NCI-H146 (cell line): ENCODE measurements at regions not wholly inside any gene's neighbourhood (a gene's known extent, or its start where the extent isn't known, plus 50 kb on each side); places are given as distances from the start of the nearest gene placed in this dataset.
"Not testable (repeated sequence)": the region's sequence is repeated elsewhere in the genome, so short reads cannot be mapped to it uniquely, and the experiment has no call there.

Experiments
- DNase-seq: peaks from one replicate; lab custom pipeline; 2025; lab: John Stamatoyannopoulos, UW

DNA sequence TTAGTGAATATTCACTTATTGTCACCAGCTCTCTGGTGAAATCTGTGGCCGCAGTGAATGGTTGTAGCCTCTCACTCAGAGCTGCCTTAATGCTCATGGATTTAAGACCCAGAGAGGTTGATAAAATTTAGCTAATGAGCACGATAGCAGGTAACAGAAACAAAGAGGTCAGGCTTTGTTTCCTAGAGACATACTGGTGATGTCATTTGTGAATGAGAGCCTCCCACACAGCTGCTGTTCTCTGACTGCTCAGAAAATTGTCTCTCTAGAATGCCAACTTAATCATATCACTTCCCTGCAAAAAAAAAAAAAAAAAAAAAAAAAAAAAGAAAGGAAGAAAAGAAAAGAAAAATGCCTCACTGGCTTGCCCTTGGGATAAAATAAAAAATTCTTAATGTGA is 411.7 kb upstream of the MYT1L start:
- DNase-seq, result no peak

- no peak for DNase-seq
These were observed 409.2 kb upstream of the MYT1L start for GRCh38 chr2:2740238-2740775.

- DNase-seq, result no peak
These were observed 408.2 kb upstream of the MYT1L start for GRCh38 chr2:2739231-2739795.

GRCh38 chr2:2738684-2739083 is 407.6 kb upstream of the MYT1L start:
- no peak for DNase-seq

DNA sequence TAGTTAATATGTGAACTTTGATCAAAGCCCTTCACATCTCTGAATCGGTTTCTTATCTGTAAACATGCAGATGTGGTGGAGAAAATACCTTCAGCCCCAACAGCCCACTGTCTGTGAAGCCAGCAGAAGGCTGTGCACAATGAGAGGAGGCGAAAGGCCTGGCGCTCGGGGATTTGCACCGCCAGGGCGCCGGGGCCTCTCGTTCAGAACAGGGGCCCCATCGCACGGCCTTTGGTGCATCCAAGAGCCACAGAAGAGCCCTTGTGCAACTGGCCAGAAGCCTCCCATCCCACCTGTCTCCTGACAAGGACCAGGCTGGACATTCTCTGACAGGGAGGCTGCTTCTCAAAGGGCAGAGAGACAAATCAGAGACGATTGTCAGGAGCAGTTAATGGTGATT is 407.2 kb upstream of the MYT1L start:
- no peak for DNase-seq

GRCh38 chr2:2735041-2735440 is 404.0 kb upstream of the MYT1L start:
- peak; percentile 77 for DNase-seq

- no peak for DNase-seq
These were observed 403.2 kb upstream of the MYT1L start for GRCh38 chr2:2734308-2734707.

DNA sequence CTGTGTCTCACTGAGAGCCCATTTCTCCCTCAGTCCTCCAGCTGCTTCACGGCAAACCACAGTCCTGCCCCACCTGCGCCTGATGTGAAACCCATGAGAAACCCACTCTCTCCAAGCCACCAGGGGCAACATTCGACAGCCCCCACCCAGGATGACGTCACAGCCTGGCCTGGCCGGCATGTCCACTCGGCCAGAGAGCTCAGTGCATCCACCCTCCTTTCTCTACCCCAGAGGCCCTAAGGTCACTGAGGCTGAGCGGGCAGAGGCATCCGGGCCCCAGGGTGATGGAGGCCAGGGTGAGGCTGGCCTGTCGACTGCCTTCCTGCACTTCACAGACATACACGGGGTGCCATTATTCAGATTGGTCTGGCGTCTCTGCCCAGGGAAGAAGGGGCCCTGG is 402.7 kb upstream of the MYT1L start:
- no peak for DNase-seq

DNA sequence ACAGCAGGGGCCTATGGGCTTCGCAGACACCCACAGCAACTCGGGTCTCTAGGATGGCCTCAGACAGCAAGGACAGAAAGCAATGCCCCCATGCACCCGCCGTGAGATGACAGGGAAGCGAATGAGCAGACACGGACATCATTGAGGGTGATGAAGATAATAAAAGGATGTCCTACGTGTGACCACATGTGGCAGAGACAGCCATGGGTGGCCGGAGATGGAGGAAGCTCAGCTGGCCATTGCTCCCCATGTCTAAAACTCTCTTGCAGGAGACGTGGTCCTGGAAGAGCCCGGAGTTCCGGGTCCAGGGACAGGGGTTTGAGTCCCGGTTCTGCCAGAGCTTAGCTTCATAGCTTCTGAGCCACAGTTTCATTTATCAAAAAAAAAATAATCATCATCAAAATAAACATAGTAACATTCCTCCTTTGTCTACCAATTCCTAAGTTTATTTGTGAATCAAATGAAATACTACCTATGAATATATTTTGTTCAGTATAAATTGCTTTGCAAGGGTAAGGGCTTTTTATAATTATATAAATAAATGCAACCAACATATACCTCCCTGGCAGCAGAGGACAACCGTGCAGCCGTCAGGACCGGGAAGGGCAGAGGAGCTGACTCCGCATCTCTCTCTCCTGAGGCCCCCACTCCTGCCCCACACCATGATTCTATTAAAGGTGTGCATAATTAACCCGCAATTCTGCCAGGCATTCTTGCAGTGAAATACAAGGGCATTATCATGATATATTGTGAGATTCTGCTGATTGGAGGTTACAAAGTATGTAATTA is 401.4 kb upstream of the MYT1L start:
- DNase-seq, result no peak

GRCh38 chr2:2731816-2732284 is 400.8 kb upstream of the MYT1L start:
- DNase-seq, result no peak

- no peak for DNase-seq
These were observed 400.2 kb upstream of the MYT1L start for GRCh38 chr2:2731101-2731815.

- no peak for DNase-seq
These were observed 399.3 kb upstream of the MYT1L start for GRCh38 chr2:2730301-2730833.

- no peak for DNase-seq
These were observed 398.2 kb upstream of the MYT1L start for GRCh38 chr2:2729246-2729645.

DNA sequence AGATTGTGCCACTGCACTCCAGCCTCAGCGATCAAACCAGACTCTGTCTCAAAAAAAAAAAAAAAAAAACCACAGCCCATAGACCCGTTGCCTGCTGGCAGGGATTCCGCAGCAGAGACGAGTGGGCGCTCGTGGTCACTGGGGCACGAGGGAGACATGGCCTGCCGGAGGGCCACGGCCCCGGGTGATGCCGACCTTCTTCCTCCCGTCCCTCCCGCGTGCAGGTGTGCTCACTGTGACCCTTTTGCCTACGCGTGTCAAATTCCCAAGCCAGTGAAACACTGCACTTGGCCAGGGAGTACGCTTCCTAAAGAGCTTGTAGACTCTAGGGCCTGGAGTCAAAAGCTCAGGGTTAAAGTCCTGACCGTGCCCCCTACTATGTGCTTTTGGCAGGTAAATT is 397.6 kb upstream of the MYT1L start:
- no peak for DNase-seq

DNA sequence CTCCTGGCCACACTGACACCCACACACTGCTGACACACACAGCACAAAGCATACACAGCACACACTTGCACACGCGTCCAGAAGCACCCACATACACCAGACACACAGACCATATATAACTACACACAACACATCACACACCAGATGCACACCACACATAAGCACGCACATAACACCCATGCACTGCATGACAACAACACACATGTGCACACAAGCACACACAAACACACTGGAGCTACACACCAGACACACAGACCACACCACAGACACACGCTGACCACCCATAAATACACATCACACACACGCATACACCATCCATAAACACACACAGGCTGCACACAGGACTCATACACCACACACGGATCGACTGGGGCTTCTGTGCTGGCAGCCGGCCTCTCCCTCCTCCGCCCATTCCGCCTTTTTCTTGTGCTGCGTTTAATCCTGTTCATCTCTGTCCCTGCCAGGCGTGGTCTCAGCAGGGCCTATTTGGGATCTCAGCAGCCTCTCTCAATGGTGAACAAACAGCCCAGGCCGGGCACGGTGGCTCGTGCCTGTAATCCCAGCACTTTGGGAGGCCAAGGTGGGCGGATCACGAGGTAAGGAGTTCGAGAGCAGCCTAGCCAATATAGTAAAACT is 396.9 kb upstream of the MYT1L start:
- no peak for DNase-seq

GRCh38 chr2:2726163-2726562 is 395.1 kb upstream of the MYT1L start:
- DNase-seq, result no peak

GRCh38 chr2:2723064-2723463 is 392.0 kb upstream of the MYT1L start:
- DNase-seq, result no peak

GRCh38 chr2:2721296-2721835 is 390.3 kb upstream of the MYT1L start:
- no peak for DNase-seq

DNA sequence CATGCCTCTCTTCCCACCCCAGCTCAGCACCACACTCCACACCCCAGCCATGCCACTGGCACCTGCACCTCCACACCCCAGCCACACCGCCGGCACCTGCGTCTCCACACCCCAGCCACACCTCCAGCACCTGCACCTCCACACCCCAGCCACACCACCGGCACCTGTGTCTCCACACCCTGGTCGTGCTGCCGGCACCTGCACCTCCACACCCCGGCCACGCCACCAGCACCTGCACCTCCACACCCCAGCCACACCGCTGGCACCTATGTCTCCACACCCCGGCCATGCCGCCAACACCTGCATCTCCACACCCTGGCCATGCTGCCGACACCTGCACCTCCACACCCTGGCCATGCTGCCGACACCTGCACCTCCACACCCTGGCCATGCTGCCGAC is 389.7 kb upstream of the MYT1L start:
- not testable (repeated sequence) for DNase-seq

DNA sequence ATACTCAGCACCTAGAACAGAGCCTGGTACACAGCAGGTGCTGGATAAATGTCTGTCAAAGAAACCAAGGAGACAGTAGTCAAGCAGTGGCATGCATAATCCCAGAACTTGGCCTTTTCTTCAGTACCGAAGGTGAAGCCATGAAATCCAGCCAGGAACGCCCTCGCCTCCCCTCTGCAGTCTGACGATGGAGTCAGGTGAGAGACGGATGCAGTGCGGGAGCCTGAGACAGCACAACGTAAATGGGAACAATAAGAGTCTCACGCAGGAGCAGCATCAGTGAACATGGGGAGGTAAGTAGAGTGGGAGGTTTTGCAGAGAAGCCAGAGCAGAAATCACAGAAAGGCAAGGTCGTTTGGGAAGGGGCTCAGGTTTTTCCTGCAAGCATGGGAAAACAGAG is 389.3 kb upstream of the MYT1L start:
- no peak for DNase-seq

- no peak for DNase-seq
These were observed 388.7 kb upstream of the MYT1L start for GRCh38 chr2:2719781-2720180.

- no peak for DNase-seq
These were observed 387.9 kb upstream of the MYT1L start for GRCh38 chr2:2719015-2719414.
